HG02642 (cell line): ENCODE measurements at regions not wholly inside any gene's neighbourhood (a gene's known extent, or its start where the extent isn't known, plus 50 kb on each side); places are given as distances from the start of the nearest gene placed in this dataset.

Experiments used
- ATAC-seq: cut with Tn5 transposase; IDR thresholded peaks from one replicate; pipeline ENCODE4 v1.9.1; 2021; ENCODE audit warnings: mild to moderate bottlenecking; ENCODE audit not compliant: unreplicated experiment, poor library complexity

DNA sequence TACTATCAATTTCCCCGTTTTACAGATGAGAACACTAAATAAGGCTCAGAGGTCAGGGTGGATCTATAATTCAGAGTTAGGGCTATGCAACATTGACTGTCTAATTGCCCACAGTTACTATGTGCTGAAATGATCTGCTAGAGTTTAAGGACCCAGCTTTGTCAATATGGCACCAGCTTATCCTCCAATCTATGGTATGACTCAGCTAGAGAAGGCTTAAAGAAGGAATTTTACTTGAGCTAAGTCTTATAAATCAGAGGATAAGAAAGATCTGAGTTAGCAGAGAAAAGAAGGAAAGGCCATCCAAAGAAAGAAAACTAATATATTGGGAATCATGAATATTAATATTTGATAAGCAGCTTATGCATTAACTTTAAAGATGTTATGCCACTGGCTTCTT is 78.1 kb downstream of the ASB9 start:
- no peak for ATAC-seq

DNA sequence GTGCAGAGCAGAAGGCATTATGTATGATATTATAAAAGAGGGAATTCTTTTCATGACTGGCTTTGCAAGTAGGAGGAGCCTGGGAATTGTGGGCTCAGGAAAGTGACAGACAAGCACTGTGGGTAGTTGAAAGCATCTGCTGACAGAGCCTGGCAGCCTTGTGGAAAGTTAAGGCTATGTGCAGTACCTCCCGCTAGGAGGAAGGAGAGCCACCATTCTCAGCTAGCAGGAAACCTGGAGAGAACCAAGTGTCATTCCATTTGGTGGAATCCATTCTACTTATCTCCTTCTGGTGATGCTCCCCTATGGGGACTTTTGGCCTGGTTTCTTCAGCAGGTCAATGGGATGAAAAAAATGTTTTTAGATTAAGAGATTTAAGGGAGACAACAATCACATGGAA is 81.8 kb downstream of the ASB9 start:
- no peak for ATAC-seq

DNA sequence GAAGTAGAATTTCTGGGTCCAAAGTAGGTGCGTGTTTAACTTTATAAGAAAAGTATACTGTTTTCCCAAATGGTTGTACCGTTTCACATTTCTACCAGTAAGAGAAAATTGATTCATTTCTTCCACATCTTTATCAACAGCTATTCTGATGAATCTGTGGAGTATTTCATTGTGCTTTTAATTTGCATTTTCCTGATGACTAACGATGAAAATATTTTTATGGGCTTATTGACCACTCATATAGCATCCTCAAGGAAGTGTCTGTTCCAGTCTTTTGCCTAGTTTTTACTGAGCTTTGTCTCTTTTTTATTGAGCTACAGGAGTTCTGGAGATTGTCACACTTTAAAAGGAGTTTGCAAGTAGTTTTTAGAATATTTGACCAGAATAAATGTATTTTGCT is 92.6 kb downstream of the ASB9 start:
- ATAC-seq = no peak

DNA sequence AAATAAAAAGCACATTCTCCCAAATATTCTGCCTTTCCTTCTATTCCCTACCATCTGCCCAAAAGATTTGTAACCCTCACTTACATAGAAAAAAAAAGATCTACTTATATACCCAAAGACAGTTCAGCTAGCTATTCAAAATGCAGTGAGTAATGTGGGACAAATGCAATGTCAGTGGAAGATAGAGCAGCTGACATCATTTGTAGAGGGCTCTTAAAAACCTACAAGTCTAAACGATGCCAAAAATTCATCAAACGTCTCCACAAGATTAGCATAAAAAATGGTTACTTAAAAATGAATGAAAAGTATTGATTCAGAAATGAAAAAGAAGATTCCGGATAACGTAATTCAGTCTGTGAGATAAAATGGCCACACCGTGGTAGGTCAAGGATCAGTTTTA is 96.5 kb downstream of the ASB9 start:
- no peak for ATAC-seq

DNA sequence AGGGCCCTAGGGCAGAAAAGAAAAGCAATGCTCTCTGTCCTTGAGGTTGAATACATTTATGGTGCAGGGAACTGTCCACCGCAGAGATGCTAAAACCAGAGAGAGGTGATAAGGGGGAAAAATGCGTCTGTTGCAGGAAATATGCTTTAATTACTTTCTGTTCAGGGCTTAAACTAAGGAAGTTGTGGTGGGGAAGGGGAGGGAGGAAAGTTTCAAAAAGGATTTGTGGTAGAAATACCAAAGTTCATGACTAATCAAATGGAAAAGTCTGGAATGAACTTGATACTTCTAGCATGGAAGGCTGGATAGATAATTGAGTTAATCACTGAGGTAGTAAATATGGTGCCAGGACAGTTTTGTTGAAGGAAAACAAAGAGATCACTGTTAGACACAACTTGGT is 99.0 kb downstream of the ASB9 start:
- ATAC-seq = no peak

DNA sequence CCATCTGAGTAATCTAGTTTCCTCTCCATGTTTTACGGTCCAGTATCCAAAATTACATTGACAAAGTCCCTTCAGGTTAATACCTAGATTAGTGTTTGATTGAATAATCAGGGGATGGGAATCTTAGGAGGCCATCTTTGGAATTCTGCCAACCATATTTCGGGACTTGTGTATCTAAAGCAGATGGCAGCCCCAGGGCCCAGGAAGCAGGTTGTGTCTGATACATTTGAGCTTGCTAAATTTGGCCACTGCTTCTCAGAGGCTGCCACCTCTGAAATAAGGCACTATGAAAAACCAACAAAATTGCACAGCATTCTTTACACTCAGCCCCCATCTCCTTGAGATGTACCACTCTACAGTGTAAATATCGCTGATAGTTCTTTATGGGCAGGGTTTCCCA is 102.1 kb downstream of the ASB9 start:
- ATAC-seq = no peak

DNA sequence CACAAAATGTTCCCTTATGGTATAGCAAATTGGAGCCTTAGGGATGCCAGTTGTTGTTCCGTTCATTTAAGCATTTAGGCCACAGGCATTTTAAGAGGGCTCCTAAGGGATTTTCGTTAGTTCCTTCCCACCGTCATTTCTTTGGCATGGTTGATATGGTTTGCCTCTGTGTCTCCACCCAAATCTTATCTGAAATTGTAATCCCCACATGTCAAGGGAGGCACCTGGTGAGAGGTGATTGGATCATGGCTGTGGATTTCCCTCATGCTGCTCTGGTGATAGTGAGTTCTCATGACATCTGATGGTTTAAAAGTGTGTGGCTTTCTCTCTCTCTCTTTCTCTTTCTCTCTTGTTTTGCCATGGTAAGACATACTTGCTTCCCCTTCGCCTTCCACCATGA is 104.1 kb downstream of the ASB9 start:
- ATAC-seq = no peak

DNA sequence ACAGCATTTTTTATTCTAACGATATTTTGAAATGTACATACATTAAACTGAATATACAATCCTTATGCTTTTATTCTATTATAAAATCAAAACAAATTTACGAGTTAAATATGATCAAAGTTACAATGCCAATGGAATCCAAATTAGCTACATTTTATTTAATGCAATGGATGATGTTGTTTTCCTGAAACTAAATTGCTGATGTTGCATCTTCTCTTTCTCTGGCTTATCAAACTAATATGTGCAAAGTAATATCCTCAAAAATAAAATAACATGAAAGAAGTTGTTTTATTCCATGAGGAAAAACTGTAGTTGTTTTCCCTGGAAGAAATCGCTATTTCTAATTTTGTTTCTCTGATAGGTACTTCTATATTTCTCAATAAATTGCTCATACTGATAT is 106.8 kb downstream of the ASB9 start:
- ATAC-seq = no peak

DNA sequence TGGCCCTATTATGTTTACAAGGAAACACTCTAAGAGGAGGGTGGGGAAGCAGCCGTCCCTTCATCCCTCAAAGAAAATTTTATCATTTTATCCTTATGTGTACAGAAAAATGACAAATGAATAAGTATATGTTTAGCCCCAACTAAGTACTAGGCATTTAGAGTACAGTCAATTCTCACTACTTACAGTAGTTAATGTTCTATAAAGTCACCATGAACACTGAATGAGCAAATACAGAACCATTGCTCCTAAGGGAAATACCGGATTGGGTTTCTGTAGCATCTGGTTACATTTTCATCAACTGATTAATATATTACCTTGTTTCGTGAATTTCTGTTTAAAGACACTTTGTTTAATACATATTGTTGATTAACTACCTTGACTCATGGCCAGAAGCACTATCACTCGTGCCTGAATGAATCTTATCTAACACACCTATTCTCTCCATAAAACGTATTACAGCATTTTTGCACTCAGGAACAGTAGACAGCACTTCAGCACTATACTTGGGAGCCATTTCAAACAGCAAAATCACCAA is 109.3 kb downstream of the ASB9 start:
- peak; percentile 37 for ATAC-seq

DNA sequence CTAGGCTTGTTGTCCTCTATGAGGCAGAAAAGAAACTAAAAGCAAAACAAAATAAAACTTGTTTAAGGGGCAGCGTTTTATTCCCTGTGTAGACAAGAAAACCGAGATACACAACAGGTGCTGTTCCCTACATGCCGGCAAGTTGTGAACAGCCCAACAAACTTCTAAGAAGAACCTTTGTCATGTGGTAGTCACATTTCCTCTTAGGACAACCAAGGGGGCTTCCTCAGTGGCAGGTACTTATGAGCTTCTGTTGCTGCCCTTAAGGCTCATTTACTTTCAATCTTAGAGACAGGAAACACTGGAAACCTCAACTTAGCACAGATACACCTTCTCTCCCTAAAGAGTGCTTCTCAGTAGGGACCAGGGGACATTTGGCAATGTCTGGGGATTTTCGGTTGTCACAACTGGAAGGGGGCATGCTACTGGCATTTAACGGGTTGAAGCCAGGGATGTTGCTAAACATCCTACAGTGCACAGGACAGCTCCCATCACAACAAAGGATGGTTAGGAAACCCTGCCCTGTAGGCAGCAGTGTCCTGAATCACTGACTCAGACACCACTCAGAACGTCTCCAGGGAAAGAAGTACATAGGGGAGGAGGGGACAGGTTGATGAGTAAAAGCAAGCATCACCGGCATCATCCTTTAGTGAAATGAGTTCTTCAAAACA is 111.0 kb downstream of the ASB9 start:
- ATAC-seq = peak; percentile 75

DNA sequence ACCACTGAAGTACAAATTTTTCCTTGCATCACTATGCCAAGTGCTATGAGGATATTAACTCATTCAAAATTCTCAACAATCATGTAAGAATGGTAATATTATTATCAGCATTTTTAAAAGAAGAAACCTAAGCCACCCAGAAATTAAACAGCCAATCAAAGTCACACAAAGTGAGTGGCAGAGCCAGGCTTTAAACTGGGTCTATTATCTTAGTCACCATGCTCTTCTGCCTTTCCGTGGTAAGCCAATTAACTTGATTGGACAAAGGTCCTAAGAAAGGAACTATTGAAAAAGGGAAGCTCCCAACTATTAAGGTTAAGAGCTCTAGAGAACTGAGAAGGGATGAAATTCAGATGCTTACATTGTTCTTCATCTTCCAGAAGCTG is 111.5 kb downstream of the ASB9 start:
- peak; percentile 24 for ATAC-seq

DNA sequence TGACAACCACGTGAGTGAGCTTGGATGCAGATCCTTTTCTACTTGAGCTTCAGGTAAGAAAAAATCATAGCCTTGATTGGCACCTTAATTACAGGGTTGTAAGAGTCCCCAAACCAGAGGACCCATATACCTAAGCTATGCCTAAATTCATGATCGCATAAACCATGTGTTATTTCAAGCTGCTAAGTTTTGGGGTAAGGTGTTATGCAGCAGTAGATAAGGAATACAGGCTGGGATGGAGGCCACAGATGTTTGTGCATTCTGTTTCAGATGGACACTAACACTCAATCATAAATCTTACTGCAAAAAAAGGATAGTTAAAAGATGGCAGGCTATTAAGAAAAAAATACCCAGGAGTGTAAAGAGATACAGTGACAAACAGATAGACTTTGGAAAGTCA is 112.3 kb downstream of the ASB9 start:
- ATAC-seq = no peak

DNA sequence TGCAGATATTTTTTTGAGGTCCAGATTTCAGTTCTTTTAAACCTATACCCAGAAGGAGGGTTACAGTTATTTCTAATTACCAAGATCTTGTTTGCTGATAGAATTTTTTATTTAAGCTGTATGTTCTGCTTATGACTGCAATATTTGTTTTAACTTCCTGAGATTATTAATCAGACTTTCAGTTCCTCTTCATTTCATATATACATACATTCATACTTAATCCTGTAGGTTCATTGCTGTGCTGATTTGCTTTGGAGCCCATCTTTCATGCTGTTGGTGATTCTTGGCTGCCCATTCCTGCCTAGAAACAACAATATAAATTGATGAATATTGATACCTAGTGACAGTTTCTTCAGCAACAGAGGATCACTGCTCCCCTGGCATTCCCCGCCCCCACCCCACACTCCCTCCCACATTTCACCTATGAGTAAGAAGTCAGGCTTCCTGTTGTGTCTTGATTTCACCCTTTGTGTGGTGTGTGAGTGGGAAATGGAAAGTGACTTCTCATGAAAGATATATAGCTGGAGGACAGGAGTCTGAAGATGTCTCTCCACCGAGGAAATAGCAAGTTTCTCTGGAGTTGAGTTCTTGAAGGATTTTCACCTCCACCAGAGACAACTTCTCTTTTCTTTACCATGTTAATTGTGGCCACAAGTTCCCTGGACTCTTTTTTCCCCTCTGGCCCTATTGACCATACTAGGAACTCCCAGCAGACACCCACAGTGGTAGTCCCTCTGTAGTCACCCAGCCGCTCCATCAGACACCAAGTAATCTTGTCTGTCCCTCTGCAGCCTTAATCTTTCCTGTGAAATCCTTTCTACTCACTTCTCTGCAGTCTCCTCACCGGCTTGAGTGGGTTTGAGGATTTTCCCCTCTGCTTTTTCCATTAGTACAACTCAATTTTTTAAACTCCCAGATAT is 118.4 kb downstream of the ASB9 start:
- peak; percentile 77 for ATAC-seq

DNA sequence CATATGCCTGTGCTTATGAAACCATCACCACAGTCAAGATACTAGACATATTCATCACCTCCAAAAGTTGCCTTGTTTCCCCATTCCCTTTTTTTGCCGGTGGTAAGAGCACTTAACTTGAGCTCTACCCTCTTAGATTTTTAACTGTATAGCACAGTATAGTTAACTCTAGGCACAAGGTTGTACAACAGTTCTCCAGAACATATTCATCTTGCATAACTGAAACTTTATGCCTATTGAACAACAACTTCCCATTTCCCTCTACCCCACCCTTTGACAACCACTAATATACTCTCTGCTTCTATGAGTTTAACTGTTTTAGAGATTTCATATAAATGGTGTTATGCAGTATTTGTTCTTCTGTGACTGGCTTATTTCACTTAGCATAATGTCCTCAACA is 119.3 kb downstream of the ASB9 start:
- ATAC-seq = no peak

DNA sequence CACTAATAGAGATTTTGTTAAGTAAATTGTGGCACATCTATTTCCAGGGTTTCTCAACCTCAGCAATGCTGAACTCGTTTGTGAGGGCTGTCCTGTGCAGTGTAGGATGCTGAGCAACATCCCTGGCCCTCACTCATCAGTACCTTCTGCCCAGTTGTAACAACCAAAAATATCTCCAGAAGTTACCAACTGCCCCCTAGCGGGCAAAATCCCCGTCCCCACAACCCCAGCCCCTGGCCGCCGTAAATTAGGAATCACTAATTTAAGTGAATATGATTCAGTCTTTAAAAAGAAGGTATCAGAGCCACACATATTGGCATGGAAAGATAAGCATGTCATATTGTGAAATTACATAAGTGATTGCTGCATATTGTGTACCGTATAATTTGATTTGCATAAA is 123.4 kb downstream of the ASB9 start:
- no peak for ATAC-seq

DNA sequence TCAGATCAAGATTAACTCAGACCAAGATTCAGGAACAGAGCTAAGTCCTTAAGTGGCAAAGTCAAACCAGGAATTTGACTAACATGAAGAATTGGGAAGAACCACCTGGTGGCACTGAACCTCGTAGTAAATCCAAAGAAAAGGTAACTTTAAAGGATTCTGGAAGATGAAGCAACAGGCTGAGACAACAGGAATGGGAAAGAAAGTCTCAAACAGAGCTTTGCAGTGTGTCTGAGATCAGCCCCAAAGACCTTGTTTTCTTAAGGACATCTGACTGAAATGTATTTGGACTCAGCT is 126.1 kb downstream of the ASB9 start:
- ATAC-seq = no peak

DNA sequence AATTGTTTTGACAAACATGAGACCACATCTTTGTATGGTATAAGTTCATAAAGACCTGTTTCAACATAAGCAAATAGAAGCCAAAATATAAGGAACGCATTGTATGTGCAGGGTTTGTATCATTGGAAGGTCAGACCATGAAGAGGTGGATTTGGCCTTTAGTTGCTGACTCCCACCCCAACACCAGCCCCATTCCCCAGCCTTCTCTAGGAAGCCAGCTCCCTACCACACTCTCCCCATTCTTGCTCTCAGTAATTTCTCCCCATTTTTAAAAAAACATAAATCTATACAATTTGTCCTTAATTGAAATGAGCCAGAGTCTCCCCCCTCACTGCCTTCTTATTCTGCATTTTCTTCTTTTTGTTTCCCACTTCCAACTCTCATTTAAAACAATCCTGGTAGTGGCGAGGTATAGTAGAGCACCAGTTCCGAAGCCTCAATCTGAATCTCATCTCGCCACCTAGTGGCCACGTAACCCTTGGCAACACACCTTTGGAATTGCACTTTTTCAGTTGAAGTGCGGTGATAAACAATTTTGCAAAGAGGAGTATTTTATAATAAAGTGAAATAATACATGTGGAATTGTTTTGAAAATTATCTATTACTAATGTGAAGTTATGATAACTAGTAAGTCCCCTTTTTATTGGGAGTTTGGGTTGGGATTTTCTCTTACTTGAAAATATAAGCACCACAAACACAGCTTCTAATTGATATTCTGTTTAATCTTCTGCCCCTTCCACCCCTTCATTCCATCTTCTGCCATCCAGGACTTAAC is 126.6 kb downstream of the ASB9 start:
- no peak for ATAC-seq

DNA sequence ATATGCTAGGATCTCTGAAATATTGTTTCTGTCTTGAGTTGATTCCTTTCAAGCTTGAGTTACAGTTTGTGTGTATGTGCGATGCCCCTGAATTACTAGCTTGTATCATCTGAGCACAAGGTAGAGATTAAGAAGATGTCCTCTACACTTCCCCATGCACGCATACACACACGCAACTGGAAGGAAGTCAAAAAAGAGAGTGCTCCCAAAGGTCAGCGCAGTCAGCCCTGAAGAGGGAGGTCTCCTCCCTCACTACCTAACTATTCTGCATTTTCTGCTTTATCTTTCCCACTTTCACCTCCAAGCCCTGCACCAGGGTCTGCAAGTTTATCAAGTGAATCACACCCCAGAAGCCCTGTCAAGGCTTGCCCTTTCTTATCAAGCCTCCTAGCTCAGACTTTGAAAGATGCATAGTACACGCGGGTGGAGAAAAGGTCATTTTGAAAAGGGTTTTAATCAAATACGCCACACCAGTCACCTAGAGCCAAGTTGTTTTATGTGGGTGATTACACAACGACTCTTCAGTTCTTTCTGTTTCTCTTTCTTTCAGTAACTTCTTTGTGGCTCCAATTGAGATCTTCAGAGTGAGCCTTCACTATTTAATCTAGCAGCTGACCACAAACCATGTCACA is 127.7 kb downstream of the ASB9 start:
- no peak for ATAC-seq

DNA sequence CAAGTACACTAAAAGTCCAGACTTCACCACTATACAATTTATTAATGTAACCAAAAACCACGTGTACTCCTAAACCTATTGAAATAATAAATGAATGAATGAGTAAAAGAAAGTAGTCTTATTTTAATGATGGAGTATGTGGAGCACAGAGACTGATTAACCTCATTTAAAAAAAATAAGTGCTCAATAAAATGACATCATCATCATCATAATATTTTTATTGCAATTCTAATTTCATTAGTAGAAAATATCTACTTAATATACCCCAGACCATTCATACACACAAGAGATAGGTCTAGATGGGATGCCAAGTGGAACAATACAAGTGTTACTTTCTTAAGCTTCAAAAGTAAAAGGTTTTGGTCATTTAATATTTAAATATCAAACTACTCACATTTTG is 133.1 kb downstream of the ASB9 start:
- ATAC-seq = no peak

DNA sequence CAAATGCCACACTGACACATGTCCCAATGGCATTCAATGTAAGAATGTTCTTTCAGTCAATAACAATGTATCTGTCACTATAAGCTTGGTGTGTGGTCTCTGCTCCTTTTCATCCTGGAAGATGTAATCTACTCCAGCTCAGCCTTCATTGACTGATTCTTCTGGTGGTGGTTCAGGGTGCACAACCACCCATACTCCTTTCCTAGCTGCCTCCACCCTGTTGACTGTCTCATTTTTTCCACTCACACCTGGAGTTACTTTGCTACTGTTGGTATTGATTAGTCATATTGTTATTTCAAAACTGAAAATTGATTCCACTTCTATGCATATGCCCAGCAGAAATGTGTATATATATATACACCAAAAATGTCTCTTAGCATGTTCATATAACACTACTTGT is 140.5 kb downstream of the ASB9 start:
- ATAC-seq = no peak

DNA sequence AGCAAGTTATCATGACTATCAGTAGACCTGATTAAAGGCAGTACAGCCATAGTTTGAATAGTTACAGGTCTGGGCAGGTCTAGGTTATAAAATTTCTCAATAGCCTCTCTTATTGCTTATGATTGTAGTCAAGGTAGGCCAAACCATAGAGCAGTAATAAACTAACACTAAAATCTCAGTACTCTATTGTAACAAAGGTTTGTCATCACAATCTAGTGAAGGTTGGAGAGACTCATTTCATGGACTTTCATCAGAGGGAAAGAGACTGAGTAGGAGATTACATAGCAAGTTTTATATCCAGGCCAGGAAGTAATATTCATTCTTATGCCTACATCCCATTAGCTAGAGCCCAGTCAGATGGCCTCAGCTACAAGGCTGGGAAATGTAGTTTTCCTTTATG is 141.0 kb downstream of the ASB9 start:
- no peak for ATAC-seq
